ENCODE measurements at regions not wholly inside any gene's neighbourhood (a gene's known extent, or its start where the extent isn't known, plus 50 kb on each side); places are given as distances from the start of the nearest gene placed in this dataset.

- TF ChIP-seq, protein P1, sequence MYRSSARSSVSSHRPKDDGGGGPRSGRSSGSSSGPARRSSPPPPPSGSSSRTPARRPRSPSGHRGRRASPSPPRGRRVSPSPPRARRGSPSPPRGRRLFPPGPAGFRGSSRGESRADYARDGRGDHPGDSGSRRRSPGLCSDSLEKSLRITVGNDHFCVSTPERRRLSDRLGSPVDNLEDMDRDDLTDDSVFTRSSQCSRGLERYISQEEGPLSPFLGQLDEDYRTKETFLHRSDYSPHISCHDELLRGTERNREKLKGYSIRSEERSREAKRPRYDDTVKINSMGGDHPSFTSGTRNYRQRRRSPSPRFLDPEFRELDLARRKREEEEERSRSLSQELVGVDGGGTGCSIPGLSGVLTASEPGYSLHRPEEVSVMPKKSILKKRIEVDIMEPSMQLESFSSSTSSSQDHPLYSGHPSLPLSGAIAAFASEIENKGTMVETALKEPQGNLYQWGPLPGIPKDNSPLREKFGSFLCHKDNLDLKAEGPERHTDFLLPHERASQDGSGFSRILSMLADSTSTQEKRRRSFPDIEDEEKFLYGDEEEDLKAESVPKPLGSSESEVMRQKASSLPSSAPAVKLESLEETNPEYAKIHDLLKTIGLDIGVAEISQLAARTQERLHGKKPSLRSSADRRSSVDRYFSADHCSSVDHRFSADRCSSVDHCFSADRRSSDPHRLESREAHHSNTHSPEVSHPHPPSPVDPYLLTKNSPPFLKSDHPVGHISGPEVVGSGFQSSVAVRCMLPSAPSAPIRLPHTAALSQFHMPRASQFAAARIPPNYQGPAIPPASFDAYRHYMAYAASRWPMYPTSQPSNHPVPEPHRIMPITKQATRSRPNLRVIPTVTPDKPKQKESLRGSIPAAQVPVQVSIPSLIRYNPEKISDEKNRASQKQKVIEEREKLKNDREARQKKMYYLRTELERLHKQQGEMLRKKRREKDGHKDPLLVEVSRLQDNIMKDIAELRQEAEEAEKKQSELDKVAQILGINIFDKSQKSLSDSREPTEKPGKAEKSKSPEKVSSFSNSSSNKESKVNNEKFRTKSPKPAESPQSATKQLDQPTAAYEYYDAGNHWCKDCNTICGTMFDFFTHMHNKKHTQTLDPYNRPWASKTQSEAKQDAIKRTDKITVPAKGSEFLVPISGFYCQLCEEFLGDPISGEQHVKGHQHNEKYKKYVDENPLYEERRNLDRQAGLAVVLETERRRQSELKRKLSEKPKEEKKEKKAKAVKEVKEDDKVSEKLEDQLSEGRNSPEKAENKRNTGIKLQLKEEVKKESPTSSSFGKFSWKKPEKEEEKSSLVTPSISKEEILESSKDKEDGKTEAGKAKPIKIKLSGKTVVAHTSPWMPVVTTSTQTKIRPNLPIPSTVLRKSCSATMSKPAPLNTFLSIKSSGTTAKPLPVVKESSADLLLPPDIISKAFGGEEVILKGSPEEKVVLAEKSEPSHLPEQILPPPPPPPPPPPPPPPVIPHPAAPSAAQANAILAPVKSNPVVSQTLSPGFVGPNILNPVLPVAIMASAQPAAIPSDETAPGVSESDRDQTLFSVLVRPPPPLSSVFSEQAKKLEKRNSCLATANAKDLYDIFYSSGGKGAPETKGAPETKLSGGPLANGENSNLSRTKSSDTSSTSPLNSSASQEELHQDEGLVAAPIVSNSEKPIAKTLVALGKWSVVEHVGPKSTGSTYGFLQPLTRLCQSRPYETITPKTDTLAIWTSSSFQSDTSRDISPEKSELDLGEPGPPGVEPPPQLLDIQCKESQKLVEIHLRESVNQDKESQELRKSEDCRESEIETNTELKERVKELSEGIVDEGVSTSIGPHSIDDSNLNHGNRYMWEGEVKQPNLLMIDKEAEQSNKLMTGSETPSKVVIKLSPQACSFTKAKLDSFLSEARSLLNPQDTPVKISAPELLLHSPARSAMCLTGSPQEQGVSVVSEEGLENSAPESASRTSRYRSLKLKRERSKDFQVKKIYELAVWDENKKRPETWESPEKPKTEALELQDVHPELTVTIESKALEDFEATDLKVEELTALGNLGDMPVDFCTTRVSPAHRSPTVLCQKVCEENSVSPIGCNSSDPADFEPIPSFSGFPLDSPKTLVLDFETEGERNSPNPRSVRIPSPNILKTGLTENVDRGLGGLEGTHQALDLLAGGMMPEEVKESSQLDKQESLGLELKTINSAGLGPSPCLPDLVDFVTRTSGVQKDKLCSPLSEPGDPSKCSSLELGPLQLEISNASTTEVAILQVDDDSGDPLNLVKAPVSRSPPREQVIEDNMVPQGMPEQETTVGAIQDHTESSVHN (CRISPR knock-in tag; IDR thresholded peaks at IDR 0.05), result no peak
- TF ChIP-seq TAF1 (CRISPR knock-in tag; IDR thresholded peaks at IDR 0.05), result no peak
- TF ChIP-seq CHD2 (IDR thresholded peaks at IDR 0.05; ENCODE audit: low read depth, low read length), result no peak
- TF ChIP-seq POLR2A (IDR thresholded peaks at IDR 0.05; ENCODE audit: insufficient read depth in 1 of 2, low read depth in 2 of 2, low read length in 2 of 2), result no peak
- TF ChIP-seq ARNT (IDR thresholded peaks at IDR 0.05), result no peak
- TF ChIP-seq NCOA5 (CRISPR knock-in tag; IDR thresholded peaks at IDR 0.05), result no peak
- no peak for TF ChIP-seq ZSCAN5A (CRISPR knock-in tag; IDR thresholded peaks at IDR 0.05; ENCODE audit: borderline replicate concordance)
Measured at GRCh38 chr3:141677701-141678100, 60.4 kb upstream of the RNF7 start.
